ENCODE measurements at regions not wholly inside any gene's neighbourhood (a gene's known extent, or its start where the extent isn't known, plus 50 kb on each side); places are given as distances from the start of the nearest gene placed in this dataset.

DNA sequence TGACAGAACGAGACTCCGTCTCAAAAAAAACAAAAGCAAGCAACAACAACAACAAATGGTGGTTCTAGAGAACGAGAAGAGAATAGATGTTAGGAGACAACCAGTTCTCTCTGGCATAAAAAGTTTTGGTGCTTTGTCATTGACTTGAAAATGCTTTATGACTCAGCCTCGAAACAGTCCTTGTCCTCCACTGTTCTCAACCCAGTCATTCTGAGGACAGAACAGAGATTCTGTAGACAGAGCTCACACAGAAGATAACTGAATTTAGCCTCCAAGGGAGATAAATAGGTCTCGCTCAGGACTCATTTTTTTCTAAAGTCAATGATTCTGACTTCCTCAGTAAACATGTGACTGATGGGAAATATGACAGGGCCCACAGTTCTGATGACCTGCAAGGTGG lies 76.0 kb upstream of the FSTL4 start:
- peaks cover 2% of the 10 kb centered on the region for H3K27me3 ChIP-seq (ENCODE audit: insufficient read depth, low read length)
- TF ChIP-seq, protein P1, sequence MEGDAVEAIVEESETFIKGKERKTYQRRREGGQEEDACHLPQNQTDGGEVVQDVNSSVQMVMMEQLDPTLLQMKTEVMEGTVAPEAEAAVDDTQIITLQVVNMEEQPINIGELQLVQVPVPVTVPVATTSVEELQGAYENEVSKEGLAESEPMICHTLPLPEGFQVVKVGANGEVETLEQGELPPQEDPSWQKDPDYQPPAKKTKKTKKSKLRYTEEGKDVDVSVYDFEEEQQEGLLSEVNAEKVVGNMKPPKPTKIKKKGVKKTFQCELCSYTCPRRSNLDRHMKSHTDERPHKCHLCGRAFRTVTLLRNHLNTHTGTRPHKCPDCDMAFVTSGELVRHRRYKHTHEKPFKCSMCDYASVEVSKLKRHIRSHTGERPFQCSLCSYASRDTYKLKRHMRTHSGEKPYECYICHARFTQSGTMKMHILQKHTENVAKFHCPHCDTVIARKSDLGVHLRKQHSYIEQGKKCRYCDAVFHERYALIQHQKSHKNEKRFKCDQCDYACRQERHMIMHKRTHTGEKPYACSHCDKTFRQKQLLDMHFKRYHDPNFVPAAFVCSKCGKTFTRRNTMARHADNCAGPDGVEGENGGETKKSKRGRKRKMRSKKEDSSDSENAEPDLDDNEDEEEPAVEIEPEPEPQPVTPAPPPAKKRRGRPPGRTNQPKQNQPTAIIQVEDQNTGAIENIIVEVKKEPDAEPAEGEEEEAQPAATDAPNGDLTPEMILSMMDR (IDR thresholded peaks at IDR 0.05; ENCODE audit: extremely low read depth, low read depth, low read length), result no peak
- H3K4me3 ChIP-seq (ENCODE audit: insufficient read depth, low read length), result no peak overlapping the region
- H3K36me3 ChIP-seq (ENCODE audit: insufficient read depth, low read length), result no peaks in the 10 kb centered on the region
- no peaks in the 10 kb centered on the region for H4K20me1 ChIP-seq (ENCODE audit: insufficient read depth, low read length)
- no peak overlapping the region for H3K4me2 ChIP-seq (ENCODE audit: insufficient read depth, low read length)
- no peak overlapping the region for H2AFZ ChIP-seq (ENCODE audit: low read length)
- H3K9me3 ChIP-seq (ENCODE audit: low read depth, low read length), result no peaks in the 10 kb centered on the region
- H3K4me1 ChIP-seq (ENCODE audit: insufficient read depth, low read length), result no peaks in the 10 kb centered on the region
- no peaks in the 10 kb centered on the region for H3K79me2 ChIP-seq (ENCODE audit: insufficient read depth, low read length)
- H3K27ac ChIP-seq (ENCODE audit: low read depth, low read length), result no peak overlapping the region
- no peak for DNase-seq (ENCODE audit: insufficient read length, low spot score, missing footprints)

DNA sequence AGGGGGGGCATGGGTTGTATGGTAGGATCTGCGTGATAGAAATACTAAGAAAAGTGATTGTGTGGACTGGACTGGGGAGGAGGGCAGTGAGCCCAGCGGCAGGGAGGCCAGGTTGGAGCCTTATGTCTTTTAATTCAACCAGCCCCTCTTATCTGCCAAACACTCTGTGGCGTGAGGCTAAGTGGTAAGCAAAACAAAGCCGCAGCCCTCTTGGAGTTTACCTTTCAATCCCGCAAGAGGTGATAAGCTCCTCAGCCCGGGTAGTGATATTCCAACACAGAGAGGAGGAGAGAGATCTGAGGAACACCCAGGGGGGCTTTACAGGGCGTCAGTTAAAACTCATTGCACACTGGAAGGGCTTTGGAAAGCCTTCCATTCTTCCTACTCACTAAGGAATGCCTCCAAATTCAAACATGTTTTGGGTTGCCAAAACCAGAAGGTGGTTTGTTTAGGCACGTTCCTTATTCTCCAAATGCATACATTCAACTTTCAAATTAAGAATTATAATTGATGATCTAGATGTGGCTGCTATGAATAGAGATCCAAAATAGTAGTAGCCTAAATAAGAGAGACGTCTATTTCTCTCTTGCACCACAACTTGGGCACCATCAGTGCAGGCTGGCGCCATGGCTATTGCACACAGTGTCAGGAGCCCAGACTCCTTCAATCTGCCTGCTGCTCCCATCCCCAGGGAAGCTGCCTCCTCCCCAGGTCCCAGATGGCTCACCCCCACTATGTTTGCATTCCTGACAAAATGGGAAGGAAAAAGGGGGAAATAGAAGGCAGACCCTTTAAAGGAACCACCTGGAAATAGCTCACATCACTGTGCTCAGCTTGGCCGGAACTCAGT lies 75.1 kb upstream of the FSTL4 start:
- Histone ChIP-seq H3K27ac (ENCODE audit: low read depth, low read length) (no peak overlapping the region), H4K20me1 (ENCODE audit: insufficient read depth, low read length) (no peaks in the 10 kb centered on the region), H3K4me3 (ENCODE audit: insufficient read depth, low read length) (no peak overlapping the region), H3K79me2 (ENCODE audit: insufficient read depth, low read length) (no peaks in the 10 kb centered on the region), H3K9me3 (ENCODE audit: low read depth, low read length) (no peaks in the 10 kb centered on the region), H3K27me3 (ENCODE audit: insufficient read depth, low read length) (peaks cover 2% of the 10 kb centered on the region), H3K36me3 (ENCODE audit: insufficient read depth, low read length) (no peaks in the 10 kb centered on the region), H2AFZ (ENCODE audit: low read length) (no peak overlapping the region), H3K4me1 (ENCODE audit: insufficient read depth, low read length) (no peaks in the 10 kb centered on the region), H3K4me2 (ENCODE audit: insufficient read depth, low read length) (no peak overlapping the region)
- TF ChIP-seq, protein P1 (IDR thresholded peaks at IDR 0.05; ENCODE audit: extremely low read depth, low read depth, low read length), result no peak
- no peak for DNase-seq (ENCODE audit: insufficient read length, low spot score, missing footprints)

DNA sequence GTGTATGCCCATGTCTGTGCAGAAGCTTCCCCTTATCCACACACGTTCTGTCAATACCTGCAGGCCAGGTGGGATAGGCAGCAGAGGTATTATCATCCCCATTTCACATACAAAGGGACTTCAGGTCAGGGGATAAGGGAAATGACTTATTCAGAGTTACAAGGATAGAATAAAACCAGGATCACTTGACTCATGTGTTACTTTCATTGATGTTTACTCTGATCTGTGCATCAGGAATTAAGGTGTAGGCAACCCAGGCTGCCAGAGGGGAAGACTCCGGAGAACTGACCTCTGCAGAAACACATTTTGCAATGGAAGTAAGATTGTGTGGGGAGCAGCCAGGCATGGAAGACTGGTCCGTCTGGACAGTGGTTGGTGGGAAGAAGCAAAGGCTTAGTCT lies 74.2 kb upstream of the FSTL4 start:
- TF ChIP-seq, protein P1 (IDR thresholded peaks at IDR 0.05; ENCODE audit: extremely low read depth, low read depth, low read length), result no peak
- DNase-seq (ENCODE audit: insufficient read length, low spot score, missing footprints), result no peak
- no peak overlapping the region for H2AFZ ChIP-seq (ENCODE audit: low read length)
- H3K4me1 ChIP-seq (ENCODE audit: insufficient read depth, low read length), result no peaks in the 10 kb centered on the region
- H3K27me3 ChIP-seq (ENCODE audit: insufficient read depth, low read length), result peaks cover 2% of the 10 kb centered on the region
- no peak overlapping the region for H3K27ac ChIP-seq (ENCODE audit: low read depth, low read length)
- H3K4me2 ChIP-seq (ENCODE audit: insufficient read depth, low read length), result no peak overlapping the region
- H3K79me2 ChIP-seq (ENCODE audit: insufficient read depth, low read length), result no peaks in the 10 kb centered on the region
- H3K9me3 ChIP-seq (ENCODE audit: low read depth, low read length), result no peaks in the 10 kb centered on the region
- no peaks in the 10 kb centered on the region for H4K20me1 ChIP-seq (ENCODE audit: insufficient read depth, low read length)
- H3K4me3 ChIP-seq (ENCODE audit: insufficient read depth, low read length), result no peak overlapping the region
- no peaks in the 10 kb centered on the region for H3K36me3 ChIP-seq (ENCODE audit: insufficient read depth, low read length)

DNA sequence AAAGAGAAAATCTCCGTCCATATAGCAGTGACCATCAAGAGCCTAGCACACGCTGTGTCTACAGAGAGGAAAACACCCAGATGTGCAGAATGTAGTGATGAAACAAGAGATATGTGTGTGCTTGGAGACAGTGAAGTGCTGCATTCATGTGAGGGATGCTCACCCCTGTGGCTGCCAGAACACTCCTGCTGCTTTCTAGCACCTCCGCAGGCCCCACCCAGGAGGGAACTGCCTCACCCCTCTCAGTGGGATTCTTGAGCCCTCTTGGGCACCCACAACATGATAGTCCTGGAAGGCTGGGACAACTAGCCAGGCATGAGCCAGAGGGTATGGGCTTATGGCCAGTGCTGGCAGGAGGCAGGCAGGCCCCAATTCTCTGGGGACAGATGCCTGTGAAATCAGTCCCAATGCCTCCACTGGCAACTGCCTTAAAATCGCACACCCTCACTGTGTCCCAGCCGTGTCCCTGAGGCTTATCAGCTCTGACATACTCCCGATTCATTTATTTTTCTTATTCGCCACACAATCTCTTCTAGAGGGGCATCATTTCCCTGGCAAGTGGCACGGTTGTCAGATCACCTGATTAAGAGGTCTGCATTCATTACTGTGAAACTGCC lies 73.2 kb upstream of the FSTL4 start:
- Histone ChIP-seq H3K4me1 (ENCODE audit: insufficient read depth, low read length) (no peaks in the 10 kb centered on the region), H3K4me2 (ENCODE audit: insufficient read depth, low read length) (no peak overlapping the region), H3K36me3 (ENCODE audit: insufficient read depth, low read length) (no peaks in the 10 kb centered on the region), H3K27ac (ENCODE audit: low read depth, low read length) (no peak overlapping the region), H2AFZ (ENCODE audit: low read length) (no peak overlapping the region), H3K4me3 (ENCODE audit: insufficient read depth, low read length) (no peak overlapping the region), H3K9me3 (ENCODE audit: low read depth, low read length) (no peaks in the 10 kb centered on the region), H3K27me3 (ENCODE audit: insufficient read depth, low read length) (peaks cover 2% of the 10 kb centered on the region), H3K79me2 (ENCODE audit: insufficient read depth, low read length) (no peaks in the 10 kb centered on the region), H4K20me1 (ENCODE audit: insufficient read depth, low read length) (no peaks in the 10 kb centered on the region)
- TF ChIP-seq, protein P1 (IDR thresholded peaks at IDR 0.05; ENCODE audit: extremely low read depth, low read depth, low read length), result no peak
- DNase-seq (ENCODE audit: insufficient read length, low spot score, missing footprints), result no peak
